WTC11 (cell line): ENCODE measurements at regions not wholly inside any gene's neighbourhood (a gene's known extent, or its start where the extent isn't known, plus 50 kb on each side); places are given as distances from the start of the nearest gene placed in this dataset.

Experiments
- CTCF ChIP-seq: fragments of 200-600 bp; IDR thresholded peaks from 2 replicates; pipeline ENCODE4 v1.8.0; 2022; ENCODE audit warnings: antibody characterized with exemption
- E2F1 ChIP-seq: sonication (generic); formaldehyde crosslinking; IDR thresholded peaks from 2 replicates; pipeline ENCODE4 v1.8.0; 2022; ENCODE audit warnings: mild to moderate bottlenecking, missing genetic modification reagents
- ETV6 ChIP-seq: sonication (generic); formaldehyde crosslinking; IDR thresholded peaks from 2 replicates; pipeline ENCODE4 v1.8.1; 2022; ENCODE audit warnings: mild to moderate bottlenecking, missing genetic modification reagents
- IRF2 ChIP-seq: sonication (generic); formaldehyde crosslinking; IDR thresholded peaks from 2 replicates; pipeline ENCODE4 v1.8.0; 2022; ENCODE audit warnings: low read depth, missing genetic modification reagents, borderline replicate concordance
- MAX ChIP-seq: sonication (generic); formaldehyde crosslinking; IDR thresholded peaks from 2 replicates; pipeline ENCODE4 v1.8.0; 2022; ENCODE audit warnings: mild to moderate bottlenecking, missing genetic modification reagents
- SP1 ChIP-seq: sonication (generic); formaldehyde crosslinking; conservative IDR thresholded peaks from 2 replicates; pipeline ENCODE4 v1.8.1; 2022; ENCODE audit warnings: missing genetic modification reagents

GRCh38 chr6:106802139-106802538 is 172.4 kb downstream of the CD24 start:
- TF ChIP-seq CTCF (no peak), E2F1 (CRISPR knock-in tag) (no peak), IRF2 (CRISPR knock-in tag) (no peak), MAX (CRISPR knock-in tag) (no peak), SP1 (CRISPR knock-in tag) (no peak), ETV6 (CRISPR knock-in tag) (no peak)
